HG02870 (cell line): ENCODE measurements at regions not wholly inside any gene's neighbourhood (a gene's known extent, or its start where the extent isn't known, plus 50 kb on each side); places are given as distances from the start of the nearest gene placed in this dataset.
"Not testable (repeated sequence)": the region's sequence is repeated elsewhere in the genome, so short reads cannot be mapped to it uniquely, and the experiment has no call there.

Experiments used
- ATAC-seq: cut with Tn5 transposase; IDR thresholded peaks from one replicate; pipeline ENCODE4 v1.9.1; 2021; ENCODE audit warnings: mild to moderate bottlenecking, moderate library complexity; ENCODE audit not compliant: unreplicated experiment

- no peak for ATAC-seq
Measured at GRCh38 chrX:125378205-125378604, 58.5 kb downstream of the TEX13C start.

- ATAC-seq, result no peak
Measured at GRCh38 chrX:125378770-125379169, 59.1 kb downstream of the TEX13C start.

GRCh38 chrX:125382148-125382628 lies 62.5 kb downstream of the TEX13C start:
- ATAC-seq, result no peak

GRCh38 chrX:125382889-125383288 lies 63.2 kb downstream of the TEX13C start:
- ATAC-seq, result no peak

- ATAC-seq, result no peak
Measured at GRCh38 chrX:125384867-125385266, 65.2 kb downstream of the TEX13C start.

- no peak for ATAC-seq
Measured at GRCh38 chrX:125387945-125388344, 68.3 kb downstream of the TEX13C start.

GRCh38 chrX:125394449-125394848 lies 74.8 kb downstream of the TEX13C start:
- no peak for ATAC-seq

GRCh38 chrX:125395626-125396025 lies 76.0 kb downstream of the TEX13C start:
- ATAC-seq, result no peak

GRCh38 chrX:125398959-125399440 lies 79.3 kb downstream of the TEX13C start:
- no peak for ATAC-seq

GRCh38 chrX:125402807-125403206 lies 83.1 kb downstream of the TEX13C start:
- ATAC-seq, result no peak

- no peak for ATAC-seq
Measured at GRCh38 chrX:125404667-125405160, 85.0 kb downstream of the TEX13C start.

GRCh38 chrX:125405339-125405738 lies 85.7 kb downstream of the TEX13C start:
- no peak for ATAC-seq

- no peak for ATAC-seq
Measured at GRCh38 chrX:125407314-125407713, 87.6 kb downstream of the TEX13C start.

GRCh38 chrX:125420809-125421208 lies 101.1 kb downstream of the TEX13C start:
- ATAC-seq, result no peak

GRCh38 chrX:125422986-125423385 lies 103.3 kb downstream of the TEX13C start:
- ATAC-seq, result no peak

GRCh38 chrX:125424536-125424935 lies 104.9 kb downstream of the TEX13C start:
- no peak for ATAC-seq

GRCh38 chrX:125436855-125437254 lies 117.2 kb downstream of the TEX13C start:
- no peak for ATAC-seq

- ATAC-seq, result no peak
Measured at GRCh38 chrX:125439194-125439849, 119.7 kb downstream of the TEX13C start.

- ATAC-seq, result no peak
Measured at GRCh38 chrX:125444659-125445058, 125.0 kb downstream of the TEX13C start.

- ATAC-seq, result no peak
Measured at GRCh38 chrX:125475482-125475881, 155.8 kb downstream of the TEX13C start.

- no peak for ATAC-seq
Measured at GRCh38 chrX:125492439-125492838, 172.8 kb downstream of the TEX13C start.

- not testable (repeated sequence) for ATAC-seq
Measured at GRCh38 chrX:125493004-125493403, 173.3 kb downstream of the TEX13C start.

GRCh38 chrX:125497667-125498066 lies 178.0 kb downstream of the TEX13C start:
- no peak for ATAC-seq
